HepG2 (cell line): ENCODE measurements at regions not wholly inside any gene's neighbourhood (a gene's known extent, or its start where the extent isn't known, plus 50 kb on each side); places are given as distances from the start of the nearest gene placed in this dataset.

Experiments used
- ATF7-NPFF ChIP-seq: sonication (generic); formaldehyde crosslinking; IDR thresholded peaks from 2 replicates; pipeline ENCODE4 v1.8.1; 2023; ENCODE audit warnings: mild to moderate bottlenecking, low read depth, missing genetic modification reagents, moderate library complexity
- CERS6 ChIP-seq: sonication (generic); formaldehyde crosslinking; IDR thresholded peaks from 2 replicates; pipeline ENCODE4 v1.5.0; 2020; ENCODE audit warnings: missing genetic modification reagents
- EP300 ChIP-seq, 3 experiments: sonication (generic) in 1 of 3; formaldehyde crosslinking in 1 of 3; IDR thresholded peaks; 2 replicates each; pipeline versions ENCODE4 v1.5.1 to v1.6.1; 2011 to 2020; ENCODE audit warnings: low read depth in 2 of 3, low read length in 2 of 3, borderline replicate concordance in 1 of 3, improper control_type of control experiment in 1 of 3, mild to moderate bottlenecking in 1 of 3, missing genetic modification reagents in 1 of 3, moderate library complexity in 1 of 3
- ESRRA ChIP-seq: sonication (generic); formaldehyde crosslinking; IDR thresholded peaks from 2 replicates; pipeline ENCODE4 v1.5.1; 2020; ENCODE audit warnings: mild to moderate bottlenecking, low read depth, missing genetic modification reagents
- HNRNPLL ChIP-seq: fragments of 200-400 bp; formaldehyde crosslinking; IDR thresholded peaks from 2 replicates; pipeline ENCODE4 v1.6.1; 2017; ENCODE audit warnings: mild to moderate bottlenecking, low read depth, low read length; ENCODE audit not compliant: poor library complexity, severe bottlenecking
- MXD1 ChIP-seq: sonication (generic); formaldehyde crosslinking; IDR thresholded peaks from 2 replicates; pipeline ENCODE4 v1.4.0; 2020; ENCODE audit warnings: mild to moderate bottlenecking, missing genetic modification reagents
- MYC ChIP-seq: sonication (generic); formaldehyde crosslinking; IDR thresholded peaks from 2 replicates; pipeline ENCODE4 v1.9.0; 2021; ENCODE audit warnings: missing genetic modification reagents, borderline replicate concordance
- SIN3B ChIP-seq: fragments of 150-350 bp; IDR thresholded peaks from 2 replicates; pipeline ENCODE4 v1.6.1; 2014; ENCODE audit warnings: low read length
- SMARCC2 ChIP-seq: fragments of 450-650 bp; IDR thresholded peaks from 2 replicates; pipeline ENCODE4 v1.6.1; 2017; ENCODE audit warnings: antibody characterized with exemption, mild to moderate bottlenecking
- TEAD3 ChIP-seq: optimal IDR thresholded peaks from 2 replicates; pipeline ENCODE3; 2016; ENCODE audit warnings: borderline replicate concordance
- THAP8 ChIP-seq: sonication (generic); formaldehyde crosslinking; IDR thresholded peaks from 2 replicates; pipeline ENCODE4 v1.5.1; 2020; ENCODE audit warnings: missing genetic modification reagents, mild to moderate bottlenecking, borderline replicate concordance
- ZBED4 ChIP-seq: sonication (generic); formaldehyde crosslinking; IDR thresholded peaks from 2 replicates; pipeline ENCODE4 v1.4.0; 2020; ENCODE audit warnings: missing genetic modification reagents, borderline replicate concordance
- ZBTB26 ChIP-seq: IDR thresholded peaks from 2 replicates; pipeline ENCODE4 v1.6.1; 2016; ENCODE audit warnings: missing compliant biosample characterization, missing genetic modification reagents, borderline replicate concordance
- ZBTB38 ChIP-seq: sonication (generic); formaldehyde crosslinking; IDR thresholded peaks from 2 replicates; pipeline ENCODE4 v1.5.1; 2020; ENCODE audit warnings: mild to moderate bottlenecking, missing genetic modification reagents
- ZBTB44 ChIP-seq: sonication (generic); formaldehyde crosslinking; IDR thresholded peaks from 2 replicates; pipeline ENCODE4 v1.4.0; 2020; ENCODE audit warnings: missing genetic modification reagents
- ZNF33B ChIP-seq: sonication (generic); formaldehyde crosslinking; IDR thresholded peaks from 2 replicates; pipeline ENCODE4 v1.5.1; 2020; ENCODE audit warnings: mild to moderate bottlenecking, missing genetic modification reagents
- ZNF7 ChIP-seq: IDR thresholded peaks from 2 replicates; pipeline ENCODE4 v1.6.1; 2016; ENCODE audit warnings: missing biosample characterization, missing genetic modification reagents
- ZNF746 ChIP-seq: sonication (generic); formaldehyde crosslinking; IDR thresholded peaks from 2 replicates; pipeline ENCODE4 v1.8.0; 2022; ENCODE audit warnings: mild to moderate bottlenecking, missing genetic modification reagents

GRCh38 chr6:6969761-6970223, 138.0 kb upstream of the RREB1 start (continued):
- TF ChIP-seq ZNF7 (CRISPR knock-in tag) (no peak), ZNF746 (0 out of 2 replicates have a peak, but pooled peaks have one; percentile 23), ZBED4 (CRISPR knock-in tag) (no peak), ZBTB38 (CRISPR knock-in tag) (peak; percentile 48; the same call in 1 of the 2 replicates), ESRRA (CRISPR knock-in tag) (no peak), ZNF33B (CRISPR knock-in tag) (no peak), TEAD3 (peak; percentile 11), SIN3B (no peak), CERS6 (no peak), THAP8 (CRISPR knock-in tag) (no peak), SMARCC2 (no peak), ZBTB26 (CRISPR knock-in tag) (peak; percentile 33; the same call in 1 of the 2 replicates), EP300 (IDR thresholded peaks at IDR 0.05; ENCODE audit: low read depth in 2 of 2, low read length in 2 of 2) (no peak), EP300 (CRISPR knock-in tag; IDR thresholded peaks at IDR 0.05; ENCODE audit: borderline replicate concordance) (no peak), MYC (CRISPR knock-in tag) (peak; percentile 58; the same call in 1 of the 2 replicates), MXD1 (0 out of 2 replicates have a peak, but pooled peaks have one; percentile 33), ATF7-NPFF (CRISPR knock-in tag) (no peak), ZBTB44 (CRISPR knock-in tag) (no peak), HNRNPLL (no peak)
